ENCODE measurements at regions not wholly inside any gene's neighbourhood (a gene's known extent, or its start where the extent isn't known, plus 50 kb on each side); places are given as distances from the start of the nearest gene placed in this dataset.

GRCh38 chr5:3377176-3377575 lies 218.5 kb upstream of the IRX1 start:
- intact Hi-C loops (cut with DNase I), result no loop called here
- no peak for ATAC-seq
- DNase-seq (ENCODE audit: missing footprints), result no peak

- DNase-seq (ENCODE audit: missing footprints), result no peak
- intact Hi-C loops (cut with DNase I), result no loop called here
- no peak for ATAC-seq
These were observed 219.0 kb upstream of the IRX1 start for GRCh38 chr5:3376611-3377010.

DNA sequence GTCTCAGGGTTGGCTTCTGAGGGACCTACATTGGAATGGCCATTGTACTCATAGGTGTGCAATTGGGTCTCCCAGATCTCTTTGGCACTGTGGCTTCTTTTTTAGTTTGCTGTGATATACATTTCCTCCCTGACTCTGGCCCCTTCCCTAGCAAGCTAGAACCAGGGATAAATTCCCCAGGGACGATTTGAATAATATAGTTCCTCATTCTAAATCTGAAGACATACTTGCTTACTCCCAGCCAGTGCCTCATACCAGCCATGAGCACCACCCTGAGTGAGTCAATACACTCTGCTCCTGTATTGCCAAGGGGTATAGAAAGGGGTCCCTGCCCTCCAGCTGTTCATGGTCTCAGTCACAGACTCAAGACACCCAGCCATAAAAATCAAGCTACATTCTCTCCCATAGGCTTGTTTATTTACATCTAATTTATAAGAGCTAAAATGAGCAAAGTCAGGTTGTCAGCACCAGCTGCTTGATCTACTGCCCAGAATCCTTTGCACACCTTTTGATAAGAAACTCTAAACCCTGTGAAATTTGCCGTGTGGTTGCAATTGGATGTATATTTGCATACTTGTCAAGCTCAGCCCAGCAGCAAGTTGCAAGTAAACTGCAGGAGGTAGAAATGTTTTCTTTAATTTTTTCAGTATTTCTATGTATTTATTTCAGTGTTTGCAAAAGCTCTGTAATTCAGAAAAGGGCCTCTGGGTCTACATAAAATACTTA lies 219.9 kb upstream of the IRX1 start:
- intact Hi-C loops (cut with DNase I), result no loop called here
- no peak for ATAC-seq
- no peak for DNase-seq (ENCODE audit: missing footprints)

GRCh38 chr5:3373391-3373790 lies 222.2 kb upstream of the IRX1 start:
- no peak for DNase-seq (ENCODE audit: missing footprints)

DNA sequence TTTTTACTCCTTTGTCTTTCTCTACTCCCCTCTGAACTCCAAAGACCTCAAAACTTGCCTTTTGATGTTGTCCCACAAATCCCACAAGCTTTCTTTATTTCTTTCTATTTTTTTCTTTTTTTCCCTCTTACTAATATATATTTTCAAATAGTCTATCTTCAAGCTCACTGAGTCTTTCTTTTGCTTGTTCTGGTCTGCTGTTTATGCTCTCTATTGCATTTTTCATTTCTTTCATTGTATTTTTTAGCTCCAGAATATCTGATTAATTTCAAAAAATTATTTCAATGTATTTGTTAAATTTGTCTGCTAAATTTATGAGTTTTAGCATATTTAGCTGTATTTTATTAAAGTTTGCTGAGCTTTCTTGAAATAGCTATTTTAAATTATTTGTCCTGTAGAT lies 223.3 kb upstream of the IRX1 start:
- no peak for ATAC-seq
- no peak for DNase-seq (ENCODE audit: missing footprints)
- intact Hi-C loops (cut with DNase I), result no loop called here

More at GRCh38 chr5:3373391-3373790, 222.2 kb upstream of the IRX1 start:
- ATAC-seq, result no peak
- intact Hi-C loops (cut with DNase I), result no loop called here

GRCh38 chr5:3365501-3366215 lies 230.0 kb upstream of the IRX1 start:
- ATAC-seq, result no peak
- intact Hi-C loops (cut with DNase I), result no loop called here
- no peak for DNase-seq (ENCODE audit: missing footprints)

DNA sequence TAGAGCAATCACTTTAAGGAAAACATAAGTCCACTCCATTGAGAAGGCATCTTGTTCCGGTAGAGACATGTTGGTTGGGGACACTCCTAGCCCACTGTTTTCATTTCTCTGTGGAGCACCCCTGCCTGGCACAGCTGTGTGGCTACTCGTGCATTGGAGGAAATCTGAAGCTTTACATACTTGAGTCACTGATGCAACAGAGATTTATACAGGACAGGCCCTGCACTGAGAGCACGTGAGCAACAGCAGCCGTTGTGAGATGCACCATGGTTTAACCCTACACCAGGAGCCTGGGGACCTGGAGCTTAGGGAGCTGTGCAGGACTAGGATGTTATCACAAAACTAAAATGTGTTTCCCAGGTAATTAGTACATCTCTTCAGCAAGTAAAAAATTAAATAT lies 230.7 kb upstream of the IRX1 start:
- intact Hi-C loops (cut with DNase I), result no loop called here
- DNase-seq (ENCODE audit: missing footprints) (no peak), ATAC-seq (no peak)

GRCh38 chr5:3364433-3364832 lies 231.2 kb upstream of the IRX1 start:
- ATAC-seq, result no peak
- no peak for DNase-seq (ENCODE audit: missing footprints)
- intact Hi-C loops (cut with DNase I), result no loop called here

DNA sequence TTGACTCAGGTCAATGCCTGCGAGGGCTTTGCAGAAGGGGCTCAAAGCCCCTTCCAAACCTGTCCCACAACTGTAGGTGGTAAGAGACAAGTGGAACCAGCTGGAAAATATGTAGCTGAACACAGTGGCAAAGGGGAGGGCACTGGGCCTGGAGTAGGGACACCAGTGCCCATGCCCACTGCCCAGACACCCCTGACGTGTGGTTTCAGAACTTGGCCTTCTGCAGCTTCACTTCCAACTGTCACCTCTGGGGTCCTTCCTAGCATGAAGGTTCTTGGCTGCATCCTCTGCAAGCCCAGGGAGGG lies 233.1 kb upstream of the IRX1 start:
- DNase-seq (ENCODE audit: missing footprints) (no peak), ATAC-seq (no peak)
- intact Hi-C loops (cut with DNase I), result no loop called here

DNA sequence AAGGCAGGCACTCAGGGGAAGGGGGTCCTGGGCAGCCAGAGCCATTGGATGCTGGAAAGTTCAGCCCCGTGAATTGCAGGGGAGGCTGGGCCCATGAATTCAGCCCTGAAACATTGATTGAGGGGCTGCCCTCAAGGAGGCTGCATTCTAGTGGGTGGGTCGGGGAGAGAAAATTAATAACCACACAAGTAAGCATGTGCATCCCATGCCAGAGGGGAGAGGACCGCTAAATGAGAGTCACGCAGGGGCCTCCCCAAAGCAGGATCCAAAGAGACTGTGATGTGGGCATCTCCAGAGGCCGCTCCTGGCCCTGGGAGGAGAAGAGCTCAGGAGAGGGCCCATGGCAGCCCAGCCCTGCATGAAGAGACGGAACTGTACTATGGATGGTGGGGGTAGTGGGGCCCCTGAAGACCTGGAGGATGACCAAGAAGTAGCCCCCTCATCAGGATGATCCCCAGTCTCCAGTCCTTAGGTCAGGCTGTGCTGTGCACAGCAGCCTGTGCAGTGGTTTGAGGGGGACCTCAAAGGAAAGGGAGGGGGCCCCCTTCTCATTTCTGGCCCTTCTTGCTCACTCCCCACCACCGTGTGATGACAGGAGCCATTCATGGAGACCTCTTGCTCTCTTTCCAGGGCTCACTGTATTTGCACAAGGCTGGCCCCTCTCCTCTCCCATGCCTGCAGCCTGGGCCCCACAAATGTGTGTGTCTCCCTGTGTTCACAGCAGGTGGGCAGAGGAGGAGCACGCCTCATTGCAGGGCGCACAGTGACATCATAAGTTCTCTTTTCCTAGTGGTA lies 233.6 kb upstream of the IRX1 start:
- no peak for DNase-seq (ENCODE audit: missing footprints)
- no peak for ATAC-seq
- intact Hi-C loops (cut with DNase I), result no loop called here

GRCh38 chr5:3359642-3360041 lies 236.0 kb upstream of the IRX1 start:
- ATAC-seq (no peak), DNase-seq (ENCODE audit: missing footprints) (no peak)
- intact Hi-C loops (cut with DNase I), result no loop called here

DNA sequence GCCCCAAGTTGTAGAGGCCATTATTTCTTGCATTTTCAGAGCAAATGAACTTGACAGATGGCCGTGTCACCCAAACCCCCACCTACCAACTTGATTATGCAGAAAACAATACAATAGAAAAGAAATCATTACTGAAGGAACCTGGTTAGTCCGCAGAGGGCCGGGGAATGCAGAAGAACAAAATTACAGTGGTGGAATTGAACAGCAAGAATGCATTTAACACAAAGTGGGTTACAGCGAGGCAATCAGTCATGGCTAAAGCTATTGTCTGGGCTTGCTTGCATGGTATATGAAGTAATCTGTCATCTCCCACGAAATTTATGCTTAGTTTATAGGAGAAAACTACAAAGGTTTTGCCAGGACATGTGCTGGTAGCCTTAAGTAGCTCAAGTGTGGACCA lies 238.3 kb upstream of the IRX1 start:
- ATAC-seq (no peak), DNase-seq (ENCODE audit: missing footprints) (no peak)
- intact Hi-C loops (cut with DNase I), result no loop called here

DNA sequence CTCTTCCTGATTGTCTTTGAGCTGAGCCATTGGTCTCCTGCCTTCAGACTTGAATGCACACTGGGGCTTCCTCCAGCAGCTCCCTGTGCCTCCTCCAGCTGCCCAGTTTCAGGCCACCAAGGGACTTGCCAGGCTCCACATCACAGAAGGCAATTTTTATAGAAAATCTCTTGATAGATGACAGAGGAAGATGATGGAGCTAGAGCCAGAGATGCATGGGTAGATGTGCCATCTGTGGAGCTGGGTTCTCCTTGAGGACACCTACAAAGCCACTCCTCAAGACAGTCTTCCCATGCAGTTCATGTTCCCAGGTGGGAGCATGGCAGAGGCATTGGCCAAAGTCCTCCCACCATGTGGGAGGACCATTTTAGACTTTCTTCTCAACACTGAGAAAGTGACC lies 239.6 kb upstream of the IRX1 start:
- ATAC-seq (no peak), DNase-seq (ENCODE audit: missing footprints) (no peak)
- intact Hi-C loops (cut with DNase I), result no loop called here

DNA sequence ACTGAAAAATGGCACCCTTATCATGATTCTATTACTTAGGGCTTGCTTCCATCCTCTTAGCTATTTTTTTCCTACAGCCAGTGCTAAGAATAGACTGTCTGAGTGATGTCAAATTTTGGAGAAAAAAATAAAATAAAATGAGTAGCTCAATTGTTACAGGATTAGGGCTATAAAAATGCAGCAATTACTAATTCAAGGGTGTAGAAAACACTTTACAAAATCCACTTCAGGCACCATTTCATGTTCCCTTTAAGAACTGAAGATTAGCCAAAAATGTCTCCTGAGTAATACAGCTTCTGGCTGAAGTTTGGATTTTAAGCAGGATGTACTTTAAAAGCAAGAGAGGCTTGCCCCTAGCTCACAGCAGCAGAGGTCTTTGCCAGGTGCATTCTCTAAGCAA lies 240.5 kb upstream of the IRX1 start:
- intact Hi-C loops (cut with DNase I), result no loop called here
- no peak for DNase-seq (ENCODE audit: missing footprints)
- no peak for ATAC-seq

DNA sequence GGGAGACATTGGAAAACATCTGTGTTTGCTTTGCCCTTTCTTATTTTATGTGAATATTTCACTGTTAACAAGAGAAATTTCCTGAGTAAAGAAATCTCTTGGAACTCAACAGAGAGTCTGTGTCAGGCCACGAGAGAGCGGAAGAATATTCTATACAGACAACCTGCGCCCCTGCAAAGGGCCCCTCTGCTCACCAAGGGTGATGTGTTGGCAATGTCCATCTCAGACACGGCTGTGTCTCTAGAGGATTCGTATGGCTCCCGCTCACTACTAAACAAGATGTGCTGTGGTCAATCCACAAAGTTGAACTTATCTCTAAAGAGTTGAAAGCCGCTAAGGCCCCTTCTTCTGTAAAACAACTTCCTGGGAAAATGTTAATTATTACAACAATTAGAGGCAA lies 241.0 kb upstream of the IRX1 start:
- intact Hi-C loops (cut with DNase I), result no loop called here
- no peak for DNase-seq (ENCODE audit: missing footprints)
- ATAC-seq, result no peak

DNA sequence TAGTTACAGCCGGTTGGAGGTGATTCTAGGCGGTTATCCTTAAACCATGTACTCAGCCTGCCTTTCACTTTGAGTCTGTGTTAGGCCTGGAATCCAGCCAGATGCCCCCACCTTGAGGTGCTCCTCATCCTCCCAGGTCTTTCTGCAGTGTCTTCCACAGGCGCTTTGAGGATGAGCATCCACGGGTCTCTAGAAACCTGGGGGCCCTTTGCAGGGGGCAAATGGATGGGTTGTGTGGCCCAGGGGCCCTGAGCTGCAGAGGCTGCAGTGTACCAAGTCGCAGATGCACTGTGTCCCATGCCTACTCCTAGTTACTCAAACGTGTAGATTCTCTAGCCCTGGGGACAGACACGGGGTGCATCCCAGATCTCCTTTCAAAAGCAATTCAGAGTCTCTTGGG lies 242.1 kb upstream of the IRX1 start:
- ATAC-seq, result no peak
- DNase-seq (ENCODE audit: missing footprints), result no peak
- intact Hi-C loops (cut with DNase I), result no loop called here

DNA sequence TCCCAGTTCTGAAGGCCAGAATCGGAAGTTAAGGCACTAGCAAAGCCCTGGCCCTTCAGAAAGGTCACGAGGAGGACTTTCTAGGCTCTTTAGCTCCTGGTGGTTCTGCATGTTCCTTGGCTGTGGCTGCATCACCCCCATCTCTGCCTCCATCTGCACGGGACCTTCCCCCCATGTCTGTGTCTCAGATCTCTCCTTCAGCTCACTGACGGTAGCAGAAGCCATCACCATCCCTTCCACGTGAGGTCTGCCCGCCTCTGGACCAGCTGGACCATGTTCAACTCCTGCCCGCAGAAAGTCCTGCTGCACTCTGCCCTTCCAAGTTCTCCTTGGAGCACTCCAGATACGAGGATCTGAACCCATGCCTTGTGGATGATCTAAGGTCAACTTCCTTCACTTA lies 242.9 kb upstream of the IRX1 start:
- intact Hi-C loops (cut with DNase I), result no loop called here
- DNase-seq (ENCODE audit: missing footprints) (no peak), ATAC-seq (no peak)

DNA sequence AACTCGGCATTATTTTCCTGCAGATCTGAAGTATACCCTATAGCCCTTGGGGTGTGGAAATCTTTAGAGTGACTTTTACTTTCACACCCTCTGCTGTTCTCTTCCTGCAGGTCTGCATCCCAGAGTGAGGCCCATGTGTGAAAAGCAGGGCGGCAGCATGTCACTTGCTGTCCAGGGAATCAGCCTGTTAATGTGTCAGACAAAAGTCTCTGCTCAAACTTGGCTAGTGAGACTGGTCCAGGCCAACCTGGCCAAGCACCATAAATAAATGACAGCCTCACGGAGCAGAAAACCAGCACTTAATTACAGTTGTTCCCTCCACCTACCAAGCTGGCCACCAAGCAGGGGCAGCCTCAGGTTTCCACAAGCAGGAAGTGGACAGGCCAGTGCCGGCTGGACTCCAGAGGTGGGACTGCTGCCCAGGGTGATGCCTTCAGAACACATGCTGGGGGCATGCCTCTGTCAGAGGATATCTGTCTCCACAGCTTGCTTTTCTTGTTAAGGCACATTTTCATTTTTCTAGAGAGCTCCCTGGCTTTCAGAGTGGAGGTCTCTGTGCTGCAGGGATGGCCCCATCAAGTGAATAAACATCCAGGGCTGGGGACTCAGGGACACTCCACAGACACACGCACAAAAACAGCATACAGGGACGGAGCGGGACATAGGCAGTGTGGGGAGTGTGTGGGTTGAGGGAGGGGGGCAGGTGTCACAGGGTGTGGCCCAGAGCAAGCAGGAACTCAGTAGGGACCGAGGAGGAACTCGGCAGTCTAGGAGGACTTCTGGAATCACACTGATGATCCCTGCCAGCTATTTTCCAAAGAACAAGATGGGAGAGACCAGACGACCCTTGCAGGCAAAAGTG lies 243.8 kb upstream of the IRX1 start:
- ATAC-seq, result no peak
- no peak for DNase-seq (ENCODE audit: missing footprints)
- intact Hi-C loops (cut with DNase I), result no loop called here

DNA sequence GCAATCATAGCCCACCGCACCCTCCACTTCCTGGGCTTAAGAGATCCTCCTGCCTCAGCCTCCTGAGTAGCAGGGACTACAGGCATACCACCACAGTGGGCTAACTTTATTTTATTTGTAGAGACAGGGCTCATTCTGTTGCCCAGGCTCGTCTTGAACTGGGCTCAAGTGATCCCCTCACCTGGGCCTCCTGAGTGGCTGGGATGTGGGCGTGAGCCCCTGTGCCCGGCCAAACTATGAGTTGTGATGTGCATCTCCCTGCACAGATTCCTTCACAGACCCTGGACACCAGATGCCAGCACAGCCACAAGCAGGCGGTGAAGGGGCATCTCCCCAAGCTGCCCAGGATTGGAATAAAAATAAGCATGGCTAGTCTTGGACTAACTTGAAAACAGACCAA lies 244.9 kb upstream of the IRX1 start:
- ATAC-seq, result no peak
- intact Hi-C loops (cut with DNase I), result no loop called here
- DNase-seq (ENCODE audit: missing footprints), result no peak
